ENCODE measurements at regions not wholly inside any gene's neighbourhood (a gene's known extent, or its start where the extent isn't known, plus 50 kb on each side); places are given as distances from the start of the nearest gene placed in this dataset.
"Not testable (repeated sequence)": the region's sequence is repeated elsewhere in the genome, so short reads cannot be mapped to it uniquely, and the experiment has no call there.

- Mint-ChIP-seq H3K27me3 (no peaks in the 10 kb centered on the region), H3K36me3 (no peaks in the 10 kb centered on the region), H3K27ac (no peak overlapping the region), H3K4me3 (no peak overlapping the region), H3K4me1 (peaks cover 0 to 2% (median 0%) of the 10 kb centered on the region in 3 donors), H3K9me3 (peaks cover 0 to 8% (median 0%) of the 10 kb centered on the region in 7 donors)
- no peak for ATAC-seq (ENCODE audit: low read depth in 2 of 2)
- DNase-seq, result no peak
These were observed 462.1 kb downstream of the TMEM38B start for GRCh38 chr9:106156465-106156864.

GRCh38 chr9:106172265-106172664 lies 477.9 kb downstream of the TMEM38B start:
- Mint-ChIP-seq H3K36me3 (no peaks in the 10 kb centered on the region), H3K4me1 (no peaks in the 10 kb centered on the region), H3K9me3 (peaks cover 0 to 12% (median 5%) of the 10 kb centered on the region in 7 donors), H3K4me3 (no peak overlapping the region), H3K27ac (no peak overlapping the region), H3K27me3 (no peaks in the 10 kb centered on the region)
- ATAC-seq (ENCODE audit: low read depth in 2 of 2), result no peak
- DNase-seq, result no peak

GRCh38 chr9:106174346-106174745 lies 480.0 kb downstream of the TMEM38B start:
- no peaks in the 10 kb centered on the region for H3K4me1 Mint-ChIP-seq
- H3K9me3 Mint-ChIP-seq, result peaks cover 0 to 8% (median 4%) of the 10 kb centered on the region in 7 donors
- no peaks in the 10 kb centered on the region for H3K27me3 Mint-ChIP-seq
- no peak overlapping the region for H3K4me3 Mint-ChIP-seq
- no peak overlapping the region for H3K27ac Mint-ChIP-seq
- H3K36me3 Mint-ChIP-seq, result no peaks in the 10 kb centered on the region
- DNase-seq (no peak), ATAC-seq (ENCODE audit: low read depth in 2 of 2) (no peak)

- peaks cover 0 to 2% (median 0%) of the 10 kb centered on the region in 7 donors for H3K9me3 Mint-ChIP-seq
- H3K36me3 Mint-ChIP-seq, result no peaks in the 10 kb centered on the region
- no peak overlapping the region for H3K4me3 Mint-ChIP-seq
- no peaks in the 10 kb centered on the region for H3K4me1 Mint-ChIP-seq
- DNase-seq (no peak), ATAC-seq (ENCODE audit: low read depth in 2 of 2) (no peak)
- H3K27me3 Mint-ChIP-seq, result no peaks in the 10 kb centered on the region
- H3K27ac Mint-ChIP-seq, result peak overlapping the region in 1 of 6 donors; percentile 47
These were observed 482.9 kb downstream of the TMEM38B start for GRCh38 chr9:106177216-106177615.

GRCh38 chr9:106179191-106179590 lies 484.9 kb downstream of the TMEM38B start:
- H3K9me3 Mint-ChIP-seq, result peaks cover 0 to 2% (median 0%) of the 10 kb centered on the region in 7 donors
- no peaks in the 10 kb centered on the region for H3K27me3 Mint-ChIP-seq
- no peak overlapping the region for H3K27ac Mint-ChIP-seq
- H3K36me3 Mint-ChIP-seq, result no peaks in the 10 kb centered on the region
- no peaks in the 10 kb centered on the region for H3K4me1 Mint-ChIP-seq
- DNase-seq (no peak), ATAC-seq (ENCODE audit: low read depth in 2 of 2) (no peak)
- no peak overlapping the region for H3K4me3 Mint-ChIP-seq

GRCh38 chr9:106203815-106204516 lies 509.6 kb downstream of the TMEM38B start:
- H3K4me1 Mint-ChIP-seq, H3K4me3 Mint-ChIP-seq, H3K36me3 Mint-ChIP-seq: not testable (repeated sequence)

GRCh38 chr9:106207298-106207697 lies 513.0 kb downstream of the TMEM38B start:
- no peaks in the 10 kb centered on the region for H3K27me3 Mint-ChIP-seq
- ATAC-seq (ENCODE audit: low read depth in 2 of 2), result no peak
- DNase-seq, result no peak
- no peaks in the 10 kb centered on the region for H3K4me1 Mint-ChIP-seq
- peaks cover 11 to 21% (median 16%) of the 10 kb centered on the region in 7 donors for H3K9me3 Mint-ChIP-seq
- H3K36me3 Mint-ChIP-seq, result peaks cover 0 to 6% of the 10 kb centered on the region in 2 donors
- no peak overlapping the region for H3K4me3 Mint-ChIP-seq
- H3K27ac Mint-ChIP-seq, result no peak overlapping the region

More at GRCh38 chr9:106203815-106204516, 509.6 kb downstream of the TMEM38B start:
- H3K9me3 Mint-ChIP-seq, result peaks cover 9 to 34% (median 24%) of the 10 kb centered on the region in 7 donors
- not testable (repeated sequence) for H3K27ac Mint-ChIP-seq; ATAC-seq (ENCODE audit: low read depth in 2 of 2); H3K27me3 Mint-ChIP-seq; DNase-seq

GRCh38 chr9:106218427-106218826 lies 524.1 kb downstream of the TMEM38B start:
- ATAC-seq (ENCODE audit: low read depth in 2 of 2), result no peak
- Mint-ChIP-seq H3K36me3 (no peaks in the 10 kb centered on the region), H3K4me1 (peaks cover 0 to 6% (median 2%) of the 10 kb centered on the region in 3 donors), H3K27me3 (no peaks in the 10 kb centered on the region), H3K9me3 (no peaks in the 10 kb centered on the region), H3K27ac (no peak overlapping the region), H3K4me3 (no peak overlapping the region)
- no peak for DNase-seq

- ATAC-seq (ENCODE audit: low read depth in 2 of 2), result no peak
- H3K4me3 Mint-ChIP-seq, result no peak overlapping the region
- H3K27me3 Mint-ChIP-seq, result no peaks in the 10 kb centered on the region
- no peaks in the 10 kb centered on the region for H3K9me3 Mint-ChIP-seq
- peaks cover 0 to 6% (median 2%) of the 10 kb centered on the region in 3 donors for H3K4me1 Mint-ChIP-seq
- DNase-seq, result no peak
- no peaks in the 10 kb centered on the region for H3K36me3 Mint-ChIP-seq
- no peak overlapping the region for H3K27ac Mint-ChIP-seq
These were observed 524.5 kb downstream of the TMEM38B start for GRCh38 chr9:106218854-106219253.

- H3K27ac Mint-ChIP-seq, result no peak overlapping the region
- no peak for DNase-seq
- peak overlapping the region in 1 of 8 donors; percentile 17 for H3K4me3 Mint-ChIP-seq
- no peaks in the 10 kb centered on the region for H3K27me3 Mint-ChIP-seq
- no peaks in the 10 kb centered on the region for H3K9me3 Mint-ChIP-seq
- peaks cover 0 to 6% (median 2%) of the 10 kb centered on the region in 3 donors for H3K4me1 Mint-ChIP-seq
- no peaks in the 10 kb centered on the region for H3K36me3 Mint-ChIP-seq
- ATAC-seq (ENCODE audit: low read depth in 2 of 2), result no peak
These were observed 526.1 kb downstream of the TMEM38B start for GRCh38 chr9:106220415-106220814.

GRCh38 chr9:106228861-106229260 lies 534.5 kb downstream of the TMEM38B start:
- DNase-seq, result no peak
- ATAC-seq (ENCODE audit: low read depth in 2 of 2), result no peak
- no peaks in the 10 kb centered on the region for H3K4me1 Mint-ChIP-seq
- H3K27ac Mint-ChIP-seq, result no peak overlapping the region
- no peak overlapping the region for H3K4me3 Mint-ChIP-seq
- H3K27me3 Mint-ChIP-seq, result no peaks in the 10 kb centered on the region
- peaks cover 0 to 10% (median 2%) of the 10 kb centered on the region in 7 donors for H3K9me3 Mint-ChIP-seq
- H3K36me3 Mint-ChIP-seq, result no peaks in the 10 kb centered on the region

GRCh38 chr9:106233116-106233515 lies 538.8 kb downstream of the TMEM38B start:
- ATAC-seq (ENCODE audit: low read depth in 2 of 2) (no peak), DNase-seq (no peak)
- H3K4me1 Mint-ChIP-seq, result no peaks in the 10 kb centered on the region
- no peak overlapping the region for H3K27ac Mint-ChIP-seq
- H3K36me3 Mint-ChIP-seq, result no peaks in the 10 kb centered on the region
- H3K27me3 Mint-ChIP-seq, result no peaks in the 10 kb centered on the region
- H3K4me3 Mint-ChIP-seq, result no peak overlapping the region
- H3K9me3 Mint-ChIP-seq, result peaks cover 0 to 5% (median 4%) of the 10 kb centered on the region in 7 donors

- not testable (repeated sequence) for ATAC-seq (ENCODE audit: low read depth in 2 of 2); H3K4me3 Mint-ChIP-seq; H3K4me1 Mint-ChIP-seq; H3K27me3 Mint-ChIP-seq; H3K27ac Mint-ChIP-seq; DNase-seq; H3K36me3 Mint-ChIP-seq
- H3K9me3 Mint-ChIP-seq, result peaks cover 5 to 35% (median 9%) of the 10 kb centered on the region in 7 donors
These were observed 566.6 kb downstream of the TMEM38B start for GRCh38 chr9:106260908-106261307.

GRCh38 chr9:106277966-106278365 lies 583.6 kb downstream of the TMEM38B start:
- Mint-ChIP-seq H3K27ac (no peak overlapping the region), H3K36me3 (no peaks in the 10 kb centered on the region), H3K4me3 (no peak overlapping the region), H3K4me1 (no peaks in the 10 kb centered on the region), H3K27me3 (no peaks in the 10 kb centered on the region), H3K9me3 (peaks cover 0 to 16% (median 1%) of the 10 kb centered on the region in 7 donors)
- ATAC-seq (ENCODE audit: low read depth in 2 of 2), result no peak
- no peak for DNase-seq

Data from naive B cell (primary cell).